GM23248 (cell line): ENCODE measurements at regions not wholly inside any gene's neighbourhood (a gene's known extent, or its start where the extent isn't known, plus 50 kb on each side); places are given as distances from the start of the nearest gene placed in this dataset.

Source experiments
- DNase-seq: peaks from one replicate; pipeline ENCODE4 v3.0.0-alpha.2; 2015
- H2AFZ ChIP-seq: fragments of 200-600 bp; sonication (generic); 2 replicates; pipeline ENCODE4 v1.6.1; 2016; ENCODE audit warnings: antibody characterized with exemption
- H3F3A ChIP-seq: fragments of 200-600 bp; sonication (generic); 2 replicates; pipeline ENCODE4 v1.6.1; 2016; ENCODE audit warnings: mild to moderate bottlenecking, antibody characterized with exemption, mixed run types; ENCODE audit not compliant: insufficient read depth
- H3K27ac ChIP-seq: fragments of 200-600 bp; sonication (generic); 2 replicates; pipeline ENCODE4 v1.5.1; 2016; ENCODE audit warnings: mild to moderate bottlenecking
- H3K27me3 ChIP-seq: fragments of 200-600 bp; sonication (generic); replicated peaks from 2 replicates; pipeline ENCODE4 v1.6.1; 2016; ENCODE audit warnings: mild to moderate bottlenecking; ENCODE audit not compliant: insufficient read depth
- H3K36me3 ChIP-seq: fragments of 200-600 bp; sonication (generic); 2 replicates; pipeline ENCODE4 v1.6.1; 2016; ENCODE audit warnings: low read depth, mild to moderate bottlenecking
- H3K4me1 ChIP-seq: fragments of 200-600 bp; sonication (generic); 2 replicates; pipeline ENCODE4 v1.6.1; 2016; ENCODE audit warnings: mild to moderate bottlenecking; ENCODE audit not compliant: insufficient read depth
- H3K4me2 ChIP-seq: fragments of 200-600 bp; sonication (generic); one replicate; pipeline ENCODE4 v1.6.1; 2016; ENCODE audit warnings: mild to moderate bottlenecking; ENCODE audit not compliant: unreplicated experiment
- H3K4me3 ChIP-seq: fragments of 200-600 bp; sonication (generic); 2 replicates; pipeline ENCODE4 v1.5.1; 2016; ENCODE audit warnings: mild to moderate bottlenecking
- H3K79me2 ChIP-seq: fragments of 200-600 bp; sonication (generic); 2 replicates; pipeline ENCODE4 v1.6.1; 2016; ENCODE audit warnings: mild to moderate bottlenecking; ENCODE audit not compliant: insufficient read depth
- H3K9ac ChIP-seq: fragments of 200-600 bp; sonication (generic); 2 replicates; pipeline ENCODE4 v1.6.1; 2016; ENCODE audit warnings: mild to moderate bottlenecking
- H3K9me2 ChIP-seq: fragments of 200-600 bp; sonication (generic); 2 replicates; pipeline ENCODE4 v1.6.1; 2016; ENCODE audit warnings: mixed run types, mild to moderate bottlenecking, moderate library complexity; ENCODE audit not compliant: insufficient read depth
- H3K9me3 ChIP-seq: fragments of 200-600 bp; sonication (generic); one replicate; pipeline ENCODE4 v1.6.1; 2017; ENCODE audit warnings: low read depth
- H4K20me1 ChIP-seq: fragments of 200-600 bp; sonication (generic); 2 replicates; pipeline ENCODE4 v1.6.0; 2016; ENCODE audit not compliant: insufficient read depth
- EZH2 ChIP-seq: fragments of 200-600 bp; sonication (generic); IDR thresholded peaks from 2 replicates; pipeline ENCODE4 v1.6.1; 2018; ENCODE audit warnings: antibody characterized with exemption, mild to moderate bottlenecking; ENCODE audit not compliant: insufficient read depth, poor library complexity, severe bottlenecking
- EZH2phosphoT487 ChIP-seq: fragments of 200-600 bp; sonication (generic); IDR thresholded peaks from 2 replicates; pipeline ENCODE4 v1.6.1; 2018; ENCODE audit warnings: antibody characterized with exemption, moderate library complexity, mild to moderate bottlenecking, low read depth; ENCODE audit not compliant: insufficient read depth
- WGBS, 2 experiments: methylation state at CpG; one replicate each; pipeline ENCODE4 v1.1.6; 2015 to 2017; ENCODE audit warnings: low lambda C conversion rate in 2 of 2, low coverage in 1 of 2; ENCODE audit errors: missing lambda C conversion rate in 2 of 2; 5-methylcytosine and 5-hydroxymethylcytosine counted together
- in situ Hi-C: fragments of 300-500 bp; cut with MboI; formaldehyde crosslinking; loops from 2 replicates; pipeline ENCODE4 v1.15.0; 2020

DNA sequence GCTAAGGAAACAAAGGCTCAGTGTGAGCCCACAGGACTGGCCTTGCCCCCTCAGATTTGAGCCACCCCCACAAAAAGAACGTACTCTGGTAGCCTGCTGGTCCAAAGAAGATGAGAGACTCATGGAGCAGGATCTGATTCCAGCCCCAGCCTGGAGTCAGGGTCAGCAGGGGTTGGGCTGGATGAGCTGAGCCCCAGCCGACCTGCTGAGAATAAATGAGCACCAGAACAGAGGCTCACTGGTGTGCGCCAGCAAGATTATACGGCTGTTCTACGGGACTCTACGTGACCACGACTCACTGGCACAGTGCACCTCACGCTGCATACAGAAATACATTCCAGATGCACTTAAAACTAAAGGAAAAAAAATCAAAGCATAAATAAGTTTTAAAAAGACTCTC is 186.0 kb upstream of the RPL38 start:
- no peak overlapping the region for H3K4me2 ChIP-seq
- no peak overlapping the region for H3K4me3 ChIP-seq
- H4K20me1 ChIP-seq: no peaks in the 10 kb centered on the region
- H3K27ac ChIP-seq: no peak overlapping the region
- no peaks in the 10 kb centered on the region for H3K9me3 ChIP-seq
- in situ Hi-C loops: no loop called here
- no peaks in the 10 kb centered on the region for H3K27me3 ChIP-seq
- H2AFZ ChIP-seq: no peak overlapping the region
- no peaks in the 10 kb centered on the region for H3K4me1 ChIP-seq
- no peak overlapping the region for H3K9ac ChIP-seq
- no peaks in the 10 kb centered on the region for H3K79me2 ChIP-seq
- H3K9me2 ChIP-seq: no peaks in the 10 kb centered on the region
- TF ChIP-seq EZH2phosphoT487 (no peak), EZH2 (no peak)
- 32 to 37% methylated on average over 7 to 8 of the region's 8 CpGs for WGBS, 2 experiments
- DNase-seq: no peak
- no peaks in the 10 kb centered on the region for H3F3A ChIP-seq
- H3K36me3 ChIP-seq: no peaks in the 10 kb centered on the region

DNA sequence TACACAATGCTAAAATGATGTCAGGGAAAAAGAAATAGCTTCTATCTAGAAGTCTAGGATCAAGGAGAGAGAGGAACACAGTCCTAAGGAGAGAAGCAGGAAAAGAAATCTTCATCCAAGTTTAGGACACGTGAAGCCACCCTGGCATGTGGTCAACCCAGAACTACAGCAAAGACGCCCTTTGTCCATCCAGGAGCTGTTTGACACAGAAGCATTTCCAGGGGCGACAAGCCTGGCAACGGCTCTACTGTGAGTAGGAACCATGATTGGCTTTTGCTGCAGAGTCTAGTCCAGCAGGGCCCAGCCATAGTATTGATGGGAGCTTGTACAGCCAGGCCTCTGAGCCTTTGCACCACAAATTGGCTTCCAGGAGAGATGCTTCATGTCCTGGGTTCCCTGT is 185.4 kb upstream of the RPL38 start:
- in situ Hi-C loops: no loop called here
- Histone ChIP-seq H3K9me2 (no peaks in the 10 kb centered on the region), H3K27ac (no peak overlapping the region), H3K9me3 (no peaks in the 10 kb centered on the region), H3K4me2 (no peak overlapping the region), H3K27me3 (no peaks in the 10 kb centered on the region), H3K36me3 (no peaks in the 10 kb centered on the region), H3K79me2 (no peaks in the 10 kb centered on the region), H3K4me3 (no peak overlapping the region), H2AFZ (no peak overlapping the region), H3K4me1 (no peaks in the 10 kb centered on the region), H3F3A (no peaks in the 10 kb centered on the region), H4K20me1 (no peaks in the 10 kb centered on the region), H3K9ac (no peak overlapping the region)
- DNase-seq: no peak
- TF ChIP-seq EZH2phosphoT487: no peak
- no peak for TF ChIP-seq EZH2
- WGBS, 2 experiments: 40 to 48% methylated on average over 4 of the region's 4 CpGs

DNA sequence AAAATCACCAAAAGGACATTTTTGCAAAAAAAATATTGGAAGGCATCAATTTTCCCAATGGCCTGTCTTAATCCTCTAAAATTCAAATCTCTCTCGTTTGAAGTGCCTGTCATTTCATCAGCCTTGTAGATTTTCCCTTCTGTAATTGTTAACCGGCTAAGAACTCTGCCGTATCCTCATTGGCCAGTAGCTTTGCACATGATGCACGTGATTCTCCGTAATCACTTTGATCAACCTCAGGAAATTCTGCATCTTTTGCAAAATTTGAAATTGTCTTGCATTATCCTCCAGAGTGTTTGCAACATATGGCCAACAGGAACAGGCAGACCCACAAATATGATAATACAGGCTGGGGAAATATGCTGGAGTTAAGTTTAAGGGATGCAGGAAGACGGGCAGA is 184.2 kb upstream of the RPL38 start:
- TF ChIP-seq EZH2 (no peak), EZH2phosphoT487 (no peak)
- no peaks in the 10 kb centered on the region for H3K9me2 ChIP-seq
- no peak overlapping the region for H3K9ac ChIP-seq
- no peak overlapping the region for H3K27ac ChIP-seq
- H3F3A ChIP-seq: no peaks in the 10 kb centered on the region
- H3K4me1 ChIP-seq: no peaks in the 10 kb centered on the region
- no peaks in the 10 kb centered on the region for H3K36me3 ChIP-seq
- H3K4me3 ChIP-seq: no peak overlapping the region
- no peaks in the 10 kb centered on the region for H3K9me3 ChIP-seq
- 22 to 31% methylated on average over 6 of the region's 6 CpGs for WGBS, 2 experiments
- H2AFZ ChIP-seq: no peak overlapping the region
- no peak overlapping the region for H3K4me2 ChIP-seq
- no peaks in the 10 kb centered on the region for H3K27me3 ChIP-seq
- H4K20me1 ChIP-seq: no peaks in the 10 kb centered on the region
- H3K79me2 ChIP-seq: no peaks in the 10 kb centered on the region
- in situ Hi-C loops: no loop called here
- DNase-seq: no peak

GRCh38 chr17:74019860-74020259 is 183.6 kb upstream of the RPL38 start:
- Histone ChIP-seq H3K4me3 (no peak overlapping the region), H3K9ac (no peak overlapping the region), H2AFZ (no peak overlapping the region), H3K79me2 (no peaks in the 10 kb centered on the region), H3K36me3 (no peaks in the 10 kb centered on the region), H3K27ac (no peak overlapping the region), H3F3A (no peaks in the 10 kb centered on the region), H3K9me3 (no peaks in the 10 kb centered on the region), H3K4me2 (no peak overlapping the region), H3K9me2 (no peaks in the 10 kb centered on the region), H3K4me1 (no peaks in the 10 kb centered on the region), H4K20me1 (no peaks in the 10 kb centered on the region), H3K27me3 (no peaks in the 10 kb centered on the region)
- DNase-seq: no peak
- 16 to 20% methylated on average over 1 of the region's 1 CpG for WGBS, 2 experiments
- TF ChIP-seq EZH2phosphoT487 (no peak), EZH2 (no peak)
- in situ Hi-C loops: no loop called here

DNA sequence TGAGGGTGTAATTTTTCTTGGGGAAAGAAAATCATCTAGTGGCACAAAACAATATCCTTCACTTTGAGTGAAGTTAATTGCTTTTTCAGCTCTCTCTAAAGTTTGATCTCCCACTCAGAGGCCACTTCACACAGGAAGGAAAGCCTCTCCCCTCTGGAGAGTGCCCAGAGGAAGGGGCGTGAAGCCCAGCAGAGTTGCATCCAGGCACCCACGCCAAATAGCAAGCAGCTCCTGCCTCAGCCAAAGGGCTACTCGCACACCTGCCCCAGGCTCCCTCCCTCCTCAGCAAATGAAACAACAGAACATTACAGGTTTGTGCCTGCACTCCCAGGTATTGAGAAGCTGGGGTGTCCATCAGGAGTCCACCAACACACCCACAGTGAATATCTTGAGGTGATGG is 183.0 kb upstream of the RPL38 start:
- H3K4me2 ChIP-seq: no peak overlapping the region
- no peaks in the 10 kb centered on the region for H4K20me1 ChIP-seq
- no peak for TF ChIP-seq EZH2
- TF ChIP-seq EZH2phosphoT487: no peak
- H3K9ac ChIP-seq: no peak overlapping the region
- no peak overlapping the region for H3K27ac ChIP-seq
- H3K79me2 ChIP-seq: no peaks in the 10 kb centered on the region
- no peak overlapping the region for H2AFZ ChIP-seq
- H3K4me1 ChIP-seq: no peaks in the 10 kb centered on the region
- no peaks in the 10 kb centered on the region for H3K9me2 ChIP-seq
- no peak for DNase-seq
- no peaks in the 10 kb centered on the region for H3K36me3 ChIP-seq
- no peaks in the 10 kb centered on the region for H3F3A ChIP-seq
- WGBS, 2 experiments: 9 to 15% methylated on average over 3 of the region's 3 CpGs
- no peak overlapping the region for H3K4me3 ChIP-seq
- in situ Hi-C loops: no loop called here
- H3K9me3 ChIP-seq: no peaks in the 10 kb centered on the region
- H3K27me3 ChIP-seq: no peaks in the 10 kb centered on the region
